Testis (tissue), 2 donors: ENCODE measurements at regions not wholly inside any gene's neighbourhood (a gene's known extent, or its start where the extent isn't known, plus 50 kb on each side); places are given as distances from the start of the nearest gene placed in this dataset.

Experiments
- DNase-seq: peaks from one replicate; pipeline ENCODE4 v3.0.0-alpha.2; 2019
- H3K27ac ChIP-seq, 2 donors: fragments of 200-600 bp; sonication (generic); one replicate each; pipeline ENCODE4 v1.5.1; 2019
- H3K27me3 ChIP-seq: fragments of 200-600 bp; sonication (generic); one replicate; pipeline ENCODE4 v1.5.1; 2019
- H3K36me3 ChIP-seq: fragments of 200-600 bp; sonication (generic); one replicate; pipeline ENCODE4 v1.5.1; 2017; ENCODE audit warnings: low read depth; ENCODE audit errors: missing control alignments
- H3K4me1 ChIP-seq: fragments of 200-600 bp; sonication (generic); one replicate; pipeline ENCODE4 v1.5.1; 2019
- H3K4me3 ChIP-seq, 2 donors: fragments of 200-600 bp; sonication (generic); one replicate each; pipeline ENCODE4 v1.5.1; 2017 to 2019
- H3K9me3 ChIP-seq: fragments of 200-600 bp; sonication (generic); one replicate; pipeline ENCODE4 v1.5.1; 2017
- CTCF ChIP-seq, 3 experiments: fragments of 450-650 bp in 2 of 3; fragments of 200-600 bp in 1 of 3; sonication (generic) in 1 of 3; IDR thresholded peaks; one replicate each; pipeline ENCODE4 v1.5.1; 2016 to 2019; ENCODE audit warnings: antibody characterized with exemption in 3 of 3, mild to moderate bottlenecking in 2 of 3, moderate library complexity in 1 of 3
- POLR2A ChIP-seq: fragments of 450-650 bp; IDR thresholded peaks from one replicate; pipeline ENCODE4 v1.6.1; 2017; ENCODE audit warnings: antibody characterized with exemption, mild to moderate bottlenecking, moderate library complexity
- WGBS, 2 donors: methylation state at CpG; one replicate each; pipeline ENCODE4 v1.1.5; 2018; 5-methylcytosine and 5-hydroxymethylcytosine counted together
- intact Hi-C: fragments of 100-400 bp; cut with DNase I; formaldehyde crosslinking; loops from one replicate; pipeline ENCODE4 v1.15.1; 2023; ENCODE audit warnings: low total_unique reads

- no peaks in the 10 kb centered on the region for H3K9me3 ChIP-seq
- TF ChIP-seq CTCF (IDR thresholded peaks at IDR 0.05), result no peak
- no peak for TF ChIP-seq POLR2A
- no peak overlapping the region for H3K27ac ChIP-seq
- intact Hi-C loops, result no loop called here
- no peak for DNase-seq
- H3K27me3 ChIP-seq, result no peaks in the 10 kb centered on the region
- no peaks in the 10 kb centered on the region for H3K36me3 ChIP-seq
- no peaks in the 10 kb centered on the region for H3K4me1 ChIP-seq
- H3K4me3 ChIP-seq, result no peak overlapping the region
These were observed 84.7 kb upstream of the LRRN1 start for GRCh38 chr3:3714572-3714971.

GRCh38 chr3:3712971-3713370 lies 86.3 kb upstream of the LRRN1 start:
- H3K27me3 ChIP-seq, result no peaks in the 10 kb centered on the region
- no peaks in the 10 kb centered on the region for H3K4me1 ChIP-seq
- no peak for TF ChIP-seq CTCF (IDR thresholded peaks at IDR 0.05)
- TF ChIP-seq POLR2A, result no peak
- DNase-seq, result no peak
- H3K4me3 ChIP-seq, result no peak overlapping the region
- intact Hi-C loops, result no loop called here
- no peak overlapping the region for H3K27ac ChIP-seq
- 86 to 89% methylated on average over 6 of the region's 6 CpGs for WGBS, 2 donors
- no peaks in the 10 kb centered on the region for H3K36me3 ChIP-seq
- H3K9me3 ChIP-seq, result no peaks in the 10 kb centered on the region

GRCh38 chr3:3708769-3709115 lies 90.5 kb upstream of the LRRN1 start:
- no peaks in the 10 kb centered on the region for H3K9me3 ChIP-seq
- intact Hi-C loops, result no loop called here
- no peaks in the 10 kb centered on the region for H3K36me3 ChIP-seq
- no peaks in the 10 kb centered on the region for H3K4me1 ChIP-seq
- TF ChIP-seq CTCF (IDR thresholded peaks at IDR 0.05) (no peak), POLR2A (no peak)
- H3K27me3 ChIP-seq, result no peaks in the 10 kb centered on the region
- H3K27ac ChIP-seq, result no peak overlapping the region
- no peak overlapping the region for H3K4me3 ChIP-seq
- DNase-seq, result no peak

GRCh38 chr3:3707858-3708768 lies 91.1 kb upstream of the LRRN1 start:
- Histone ChIP-seq H3K4me3 (no peak overlapping the region), H3K4me1 (no peaks in the 10 kb centered on the region), H3K36me3 (no peaks in the 10 kb centered on the region), H3K9me3 (no peaks in the 10 kb centered on the region), H3K27me3 (no peaks in the 10 kb centered on the region), H3K27ac (no peak overlapping the region)
- intact Hi-C loops, result no loop called here
- no peak for TF ChIP-seq CTCF (IDR thresholded peaks at IDR 0.05)
- TF ChIP-seq POLR2A, result no peak
- no peak for DNase-seq
- WGBS, 2 donors, result 82% methylated on average over 6 of the region's 6 CpGs
